ENCODE measurements at regions not wholly inside any gene's neighbourhood (a gene's known extent, or its start where the extent isn't known, plus 50 kb on each side); places are given as distances from the start of the nearest gene placed in this dataset.

- H3K36me3 ChIP-seq (ENCODE audit: control insufficient read depth, insufficient read depth, low read length) = no peaks in the 10 kb centered on the region
- H3K4me3 ChIP-seq (ENCODE audit: low read depth, low read length) = no peak overlapping the region
- peaks cover 3% of the 10 kb centered on the region for H3K4me1 ChIP-seq
- H3K27me3 ChIP-seq (ENCODE audit: control insufficient read depth, insufficient read depth, low read length) = no peaks in the 10 kb centered on the region
- no peaks in the 10 kb centered on the region for H3K79me2 ChIP-seq
- no peak for TF ChIP-seq CTCF (IDR thresholded peaks at IDR 0.05)
- H3K9me3 ChIP-seq (ENCODE audit: control insufficient read depth, low read length) = no peaks in the 10 kb centered on the region
- H2AFZ ChIP-seq = no peak overlapping the region
- H3K4me2 ChIP-seq (ENCODE audit: low read length) = no peak overlapping the region
- H3K27ac ChIP-seq = no peak overlapping the region
- no peak overlapping the region for H3K9ac ChIP-seq
Measured at GRCh38 chr2:8412586-8412985, 269.3 kb upstream of the ID2 start.

- peaks cover 3% of the 10 kb centered on the region for H3K4me1 ChIP-seq
- peak overlapping the region; percentile 27 for H3K4me2 ChIP-seq (ENCODE audit: low read length)
- H3K9me3 ChIP-seq (ENCODE audit: control insufficient read depth, low read length) = no peaks in the 10 kb centered on the region
- H3K36me3 ChIP-seq (ENCODE audit: control insufficient read depth, insufficient read depth, low read length) = no peaks in the 10 kb centered on the region
- no peak for TF ChIP-seq CTCF (IDR thresholded peaks at IDR 0.05)
- no peak overlapping the region for H3K4me3 ChIP-seq (ENCODE audit: low read depth, low read length)
- no peaks in the 10 kb centered on the region for H3K79me2 ChIP-seq
- H3K27me3 ChIP-seq (ENCODE audit: control insufficient read depth, insufficient read depth, low read length) = no peaks in the 10 kb centered on the region
- peak overlapping the region; percentile 56 for H2AFZ ChIP-seq
- no peak overlapping the region for H3K9ac ChIP-seq
- H3K27ac ChIP-seq = no peak overlapping the region
Measured at GRCh38 chr2:8413589-8414135, 268.2 kb upstream of the ID2 start.

- Histone ChIP-seq H3K4me2 (ENCODE audit: low read length) (no peak overlapping the region), H3K4me1 (no peaks in the 10 kb centered on the region), H3K79me2 (no peaks in the 10 kb centered on the region), H3K27me3 (ENCODE audit: control insufficient read depth, insufficient read depth, low read length) (no peaks in the 10 kb centered on the region), H3K27ac (no peak overlapping the region), H2AFZ (no peak overlapping the region), H3K9me3 (ENCODE audit: control insufficient read depth, low read length) (no peaks in the 10 kb centered on the region), H3K9ac (no peak overlapping the region), H3K36me3 (ENCODE audit: control insufficient read depth, insufficient read depth, low read length) (no peaks in the 10 kb centered on the region), H3K4me3 (ENCODE audit: low read depth, low read length) (no peak overlapping the region)
- TF ChIP-seq CTCF (IDR thresholded peaks at IDR 0.05) = no peak
Measured at GRCh38 chr2:8414946-8415879, 266.6 kb upstream of the ID2 start.

- no peaks in the 10 kb centered on the region for H3K36me3 ChIP-seq (ENCODE audit: control insufficient read depth, insufficient read depth, low read length)
- no peaks in the 10 kb centered on the region for H3K9me3 ChIP-seq (ENCODE audit: control insufficient read depth, low read length)
- no peaks in the 10 kb centered on the region for H3K4me1 ChIP-seq
- no peak for TF ChIP-seq CTCF (IDR thresholded peaks at IDR 0.05)
- no peak overlapping the region for H3K9ac ChIP-seq
- no peak overlapping the region for H2AFZ ChIP-seq
- no peaks in the 10 kb centered on the region for H3K79me2 ChIP-seq
- H3K4me3 ChIP-seq (ENCODE audit: low read depth, low read length) = no peak overlapping the region
- H3K4me2 ChIP-seq (ENCODE audit: low read length) = no peak overlapping the region
- H3K27me3 ChIP-seq (ENCODE audit: control insufficient read depth, insufficient read depth, low read length) = no peaks in the 10 kb centered on the region
- no peak overlapping the region for H3K27ac ChIP-seq
Measured at GRCh38 chr2:8416001-8416571, 265.8 kb upstream of the ID2 start.

Data from parathyroid adenoma (tissue), 2 donors.